GM15510 (cell line): ENCODE measurements at regions not wholly inside any gene's neighbourhood (a gene's known extent, or its start where the extent isn't known, plus 50 kb on each side); places are given as distances from the start of the nearest gene placed in this dataset.

ENCODE experiments used
- POLR2A ChIP-seq: IDR thresholded peaks from 3 replicates; pipeline ENCODE4 v1.6.1; 2011; ENCODE audit warnings: borderline replicate concordance; ENCODE audit not compliant: insufficient read length; ENCODE audit errors: extremely low read depth

- TF ChIP-seq POLR2A = no peak
These were observed 352.6 kb downstream of the BMP4 start for GRCh38 chr14:53603994-53604393.

GRCh38 chr14:53601409-53601808 is 355.2 kb downstream of the BMP4 start:
- no peak for TF ChIP-seq POLR2A

GRCh38 chr14:53599221-53599945 is 357.2 kb downstream of the BMP4 start:
- no peak for TF ChIP-seq POLR2A

GRCh38 chr14:53596853-53597525 is 359.6 kb downstream of the BMP4 start:
- no peak for TF ChIP-seq POLR2A

- TF ChIP-seq POLR2A = no peak
These were observed 364.8 kb downstream of the BMP4 start for GRCh38 chr14:53591816-53592215.

- no peak for TF ChIP-seq POLR2A
These were observed 375.1 kb downstream of the BMP4 start for GRCh38 chr14:53581504-53581903.

GRCh38 chr14:53571641-53572328 is 384.8 kb downstream of the BMP4 start:
- no peak for TF ChIP-seq POLR2A

- no peak for TF ChIP-seq POLR2A
These were observed 385.9 kb downstream of the BMP4 start for GRCh38 chr14:53570411-53571387.

GRCh38 chr14:53569446-53569845 is 387.2 kb downstream of the BMP4 start:
- TF ChIP-seq POLR2A = no peak

- no peak for TF ChIP-seq POLR2A
These were observed 389.3 kb downstream of the BMP4 start for GRCh38 chr14:53567236-53567780.

- TF ChIP-seq POLR2A = no peak
These were observed 391.8 kb downstream of the BMP4 start for GRCh38 chr14:53564870-53565269.

GRCh38 chr14:53563628-53564027 is 393.0 kb downstream of the BMP4 start:
- no peak for TF ChIP-seq POLR2A

- no peak for TF ChIP-seq POLR2A
These were observed 400.1 kb upstream of the DDHD1 start for GRCh38 chr14:53553221-53553620.

GRCh38 chr14:53551862-53552261 is 398.7 kb upstream of the DDHD1 start:
- no peak for TF ChIP-seq POLR2A
